ENCODE measurements at regions not wholly inside any gene's neighbourhood (a gene's known extent, or its start where the extent isn't known, plus 50 kb on each side); places are given as distances from the start of the nearest gene placed in this dataset.

DNA sequence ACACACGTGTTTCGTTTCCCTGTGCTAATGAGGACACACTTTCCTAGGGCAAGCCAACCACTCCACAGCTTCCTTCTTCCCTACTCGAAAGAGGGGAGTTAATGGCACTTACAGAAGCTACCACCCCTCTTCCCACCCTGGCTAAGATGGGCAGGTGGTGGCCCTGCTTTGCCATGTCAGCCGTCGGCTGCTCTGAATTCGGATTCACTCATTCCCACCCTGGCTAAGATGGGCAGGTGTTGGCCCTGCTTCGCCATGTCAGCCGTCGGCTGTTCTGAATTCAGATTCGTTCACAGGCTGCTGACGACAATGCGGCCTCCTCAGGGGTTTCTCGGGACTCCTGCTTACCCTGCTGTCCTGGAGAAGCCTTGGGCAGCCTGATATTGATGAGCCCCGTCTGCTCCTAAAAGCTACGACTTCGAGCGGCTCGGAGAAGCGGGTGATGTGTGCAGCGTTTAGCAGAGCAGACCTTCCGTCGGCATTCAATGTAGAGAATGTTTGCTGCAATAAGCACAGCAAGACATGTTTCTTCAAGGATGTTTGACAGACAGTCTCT lies 56.2 kb upstream of the PPP2R2D start:
- TF ChIP-seq, protein P1, sequence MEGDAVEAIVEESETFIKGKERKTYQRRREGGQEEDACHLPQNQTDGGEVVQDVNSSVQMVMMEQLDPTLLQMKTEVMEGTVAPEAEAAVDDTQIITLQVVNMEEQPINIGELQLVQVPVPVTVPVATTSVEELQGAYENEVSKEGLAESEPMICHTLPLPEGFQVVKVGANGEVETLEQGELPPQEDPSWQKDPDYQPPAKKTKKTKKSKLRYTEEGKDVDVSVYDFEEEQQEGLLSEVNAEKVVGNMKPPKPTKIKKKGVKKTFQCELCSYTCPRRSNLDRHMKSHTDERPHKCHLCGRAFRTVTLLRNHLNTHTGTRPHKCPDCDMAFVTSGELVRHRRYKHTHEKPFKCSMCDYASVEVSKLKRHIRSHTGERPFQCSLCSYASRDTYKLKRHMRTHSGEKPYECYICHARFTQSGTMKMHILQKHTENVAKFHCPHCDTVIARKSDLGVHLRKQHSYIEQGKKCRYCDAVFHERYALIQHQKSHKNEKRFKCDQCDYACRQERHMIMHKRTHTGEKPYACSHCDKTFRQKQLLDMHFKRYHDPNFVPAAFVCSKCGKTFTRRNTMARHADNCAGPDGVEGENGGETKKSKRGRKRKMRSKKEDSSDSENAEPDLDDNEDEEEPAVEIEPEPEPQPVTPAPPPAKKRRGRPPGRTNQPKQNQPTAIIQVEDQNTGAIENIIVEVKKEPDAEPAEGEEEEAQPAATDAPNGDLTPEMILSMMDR (IDR thresholded peaks at IDR 0.05; ENCODE audit: low read depth, low read length) = no peak
- TF ChIP-seq POLR2A (IDR thresholded peaks at IDR 0.05; ENCODE audit: extremely low read depth, insufficient read length) (no peak), MYC (IDR thresholded peaks at IDR 0.05; ENCODE audit: low read depth, low read length) (no peak)

Data from NB4 (cell line).